LNCAP (cell line): ENCODE measurements at regions not wholly inside any gene's neighbourhood (a gene's known extent, or its start where the extent isn't known, plus 50 kb on each side); places are given as distances from the start of the nearest gene placed in this dataset.

ENCODE experiments used
- TF ChIP-seq, protein P1 (sequence below): fragments of 450-650 bp; IDR thresholded peaks from 2 replicates; pipeline ENCODE4 v1.5.1; 2017; ENCODE audit warnings: mild to moderate bottlenecking

DNA sequence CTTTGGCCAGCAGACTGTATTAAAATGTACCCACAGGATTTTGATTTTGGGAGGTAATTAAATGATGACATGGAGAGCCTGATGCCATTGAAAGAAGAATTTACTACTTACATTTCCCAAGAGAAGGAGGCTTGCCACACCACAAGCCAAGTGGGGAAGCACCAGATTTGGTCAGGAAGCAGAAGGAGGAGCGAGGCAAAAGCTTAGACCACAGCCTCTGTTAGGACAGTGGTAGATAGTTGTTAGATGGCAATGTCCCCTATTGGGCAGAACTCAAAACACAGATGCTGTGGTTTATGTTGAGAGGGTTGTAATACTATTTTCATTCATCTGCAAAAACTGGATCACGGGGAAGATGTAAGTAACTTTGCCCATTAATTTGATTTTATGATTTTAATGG is 709.4 kb downstream of the VRK1 start:
- TF ChIP-seq, protein P1, sequence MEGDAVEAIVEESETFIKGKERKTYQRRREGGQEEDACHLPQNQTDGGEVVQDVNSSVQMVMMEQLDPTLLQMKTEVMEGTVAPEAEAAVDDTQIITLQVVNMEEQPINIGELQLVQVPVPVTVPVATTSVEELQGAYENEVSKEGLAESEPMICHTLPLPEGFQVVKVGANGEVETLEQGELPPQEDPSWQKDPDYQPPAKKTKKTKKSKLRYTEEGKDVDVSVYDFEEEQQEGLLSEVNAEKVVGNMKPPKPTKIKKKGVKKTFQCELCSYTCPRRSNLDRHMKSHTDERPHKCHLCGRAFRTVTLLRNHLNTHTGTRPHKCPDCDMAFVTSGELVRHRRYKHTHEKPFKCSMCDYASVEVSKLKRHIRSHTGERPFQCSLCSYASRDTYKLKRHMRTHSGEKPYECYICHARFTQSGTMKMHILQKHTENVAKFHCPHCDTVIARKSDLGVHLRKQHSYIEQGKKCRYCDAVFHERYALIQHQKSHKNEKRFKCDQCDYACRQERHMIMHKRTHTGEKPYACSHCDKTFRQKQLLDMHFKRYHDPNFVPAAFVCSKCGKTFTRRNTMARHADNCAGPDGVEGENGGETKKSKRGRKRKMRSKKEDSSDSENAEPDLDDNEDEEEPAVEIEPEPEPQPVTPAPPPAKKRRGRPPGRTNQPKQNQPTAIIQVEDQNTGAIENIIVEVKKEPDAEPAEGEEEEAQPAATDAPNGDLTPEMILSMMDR = no peak

DNA sequence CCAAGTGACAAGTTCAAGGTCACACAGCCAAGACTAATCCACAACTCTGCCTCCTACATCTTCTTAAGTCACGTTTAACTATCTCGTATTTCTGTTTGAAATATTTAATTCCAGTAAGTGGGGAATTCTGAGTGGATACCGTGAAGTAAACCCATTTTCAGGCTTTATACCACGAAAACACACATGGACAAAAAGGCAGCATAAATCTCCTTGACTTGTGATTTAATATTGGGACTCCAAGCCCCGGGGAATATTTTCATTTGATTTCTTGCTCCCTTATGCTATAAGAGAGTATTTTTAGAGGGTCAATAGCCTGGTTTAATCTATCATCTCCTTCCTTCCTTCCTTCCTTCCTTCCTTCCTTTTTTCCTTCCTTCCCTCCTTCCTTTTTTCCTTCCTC is 716.7 kb downstream of the VRK1 start:
- TF ChIP-seq, protein P1 = no peak

DNA sequence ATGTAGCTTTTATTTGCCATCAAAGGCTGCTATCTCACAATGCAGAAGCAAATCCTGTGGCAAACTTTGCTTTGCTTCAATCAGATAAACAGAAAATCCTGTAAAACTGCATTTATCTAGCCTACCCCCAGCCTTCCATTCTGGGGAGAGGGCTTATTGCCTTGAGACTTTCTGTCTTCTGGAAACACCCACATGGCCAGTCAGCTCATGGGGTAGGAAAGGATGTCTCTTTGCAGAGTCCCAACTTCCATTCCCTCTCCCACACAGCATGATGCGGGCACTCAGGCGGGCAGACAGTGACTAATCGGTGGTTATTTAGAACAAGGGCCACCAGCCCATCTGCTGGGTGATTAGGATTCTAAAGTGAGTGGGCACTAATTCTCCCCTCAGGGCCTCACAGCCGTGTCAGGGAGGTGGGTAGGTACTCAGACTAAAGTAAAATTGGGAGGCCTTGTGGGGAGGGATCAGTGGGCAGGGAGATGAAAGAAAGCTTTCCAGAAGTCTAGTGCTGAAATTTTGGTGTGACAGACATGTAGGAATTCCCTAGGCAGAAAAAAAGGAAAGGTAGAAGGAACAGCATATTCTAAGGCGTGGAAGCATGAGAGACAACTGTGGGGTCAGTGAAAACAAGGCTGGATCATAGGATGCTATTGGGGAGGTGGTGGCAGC is 720.5 kb downstream of the VRK1 start:
- TF ChIP-seq, protein P1 = no peak

DNA sequence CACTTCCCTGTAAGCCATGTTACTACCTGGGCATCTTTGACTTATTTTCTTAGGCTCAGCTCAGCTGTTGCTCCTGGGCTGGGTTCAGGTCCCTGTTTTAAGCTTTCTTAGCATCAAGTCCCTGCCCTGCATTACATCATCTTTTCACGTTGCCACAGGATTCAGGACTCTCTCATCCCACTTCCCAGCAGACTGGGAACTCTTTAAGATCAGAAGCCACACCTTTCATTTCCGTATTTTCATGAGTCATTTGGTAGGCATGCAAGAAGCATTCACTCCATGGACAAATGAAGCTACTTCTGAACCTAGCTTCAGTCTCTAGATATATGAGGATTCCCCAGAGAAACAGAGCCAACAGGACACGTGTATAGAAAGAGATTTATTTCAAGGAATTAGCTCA is 726.8 kb downstream of the VRK1 start:
- TF ChIP-seq, protein P1 = no peak

DNA sequence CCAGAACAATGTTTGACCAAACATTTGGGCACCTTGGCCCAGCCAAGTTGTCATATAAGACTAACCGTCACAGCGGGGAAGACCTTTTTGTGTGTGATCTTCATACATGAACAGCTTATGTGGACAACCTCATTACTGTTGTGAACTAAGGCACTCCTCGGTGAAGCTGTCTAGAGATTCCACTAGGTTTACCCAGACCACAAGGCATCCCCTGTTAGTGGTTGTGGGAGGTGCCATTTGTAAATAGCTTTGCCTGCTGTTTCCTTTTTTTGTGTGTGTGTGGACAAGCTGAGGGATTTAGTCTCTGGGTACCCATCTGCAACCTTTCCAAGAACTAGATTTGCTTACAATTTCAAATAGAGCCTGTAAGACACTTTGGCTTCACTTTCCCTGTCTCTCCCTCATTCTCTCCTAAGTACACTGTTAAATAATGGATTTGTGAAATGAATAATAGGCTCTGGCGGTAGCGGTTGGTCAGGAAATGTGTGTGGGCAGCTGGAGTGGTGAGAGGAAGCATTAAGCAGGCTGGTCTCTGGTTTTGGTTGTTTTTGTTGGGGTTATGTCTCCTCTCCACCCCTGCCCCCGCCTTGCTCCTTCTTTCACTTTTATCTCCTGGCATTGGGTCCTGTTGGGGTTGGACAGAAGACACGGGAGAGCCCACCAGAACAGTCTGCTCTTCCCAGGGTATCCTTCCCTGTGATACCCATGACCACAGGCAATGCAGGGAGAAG is 727.6 kb downstream of the VRK1 start:
- TF ChIP-seq, protein P1 = no peak

DNA sequence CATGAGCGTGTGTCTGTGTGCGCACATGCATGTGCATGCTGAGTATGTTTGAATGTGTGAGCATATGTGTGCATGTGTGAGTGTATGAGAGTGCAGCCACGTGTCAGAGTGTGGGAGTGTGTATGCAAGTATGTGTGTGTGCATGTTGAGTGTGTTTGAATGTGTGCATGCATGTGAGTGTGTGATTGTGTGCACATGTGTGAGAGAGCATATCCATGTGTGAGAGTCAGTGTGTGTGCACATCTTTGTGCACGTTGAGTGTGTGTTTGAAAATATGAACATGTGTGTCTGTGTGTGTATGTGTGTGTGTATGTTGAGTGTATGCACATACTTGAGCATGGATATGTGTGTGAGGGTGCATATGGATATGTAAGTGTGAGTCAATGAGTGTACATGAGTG is 730.8 kb downstream of the VRK1 start:
- TF ChIP-seq, protein P1 = no peak

DNA sequence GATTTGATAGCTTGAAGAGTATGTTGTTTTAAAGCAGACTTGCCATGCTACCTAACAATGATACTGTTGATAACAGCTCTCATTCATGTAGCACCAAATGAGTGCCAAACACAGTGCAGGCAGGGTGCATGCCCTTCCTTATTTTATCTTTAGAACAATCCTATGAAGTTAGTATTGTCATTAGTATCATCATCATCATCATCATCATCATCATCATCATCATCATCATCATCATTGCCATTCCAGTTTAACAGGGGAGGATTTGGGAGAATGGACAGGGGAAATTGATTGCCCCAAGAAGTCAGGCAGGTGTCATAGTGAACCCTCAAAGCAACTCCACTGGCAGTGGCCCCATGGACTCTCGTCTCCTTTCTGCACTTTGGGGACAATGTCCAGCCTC is 734.9 kb downstream of the VRK1 start:
- TF ChIP-seq, protein P1 = no peak
